ENCODE measurements at regions not wholly inside any gene's neighbourhood (a gene's known extent, or its start where the extent isn't known, plus 50 kb on each side); places are given as distances from the start of the nearest gene placed in this dataset.

DNA sequence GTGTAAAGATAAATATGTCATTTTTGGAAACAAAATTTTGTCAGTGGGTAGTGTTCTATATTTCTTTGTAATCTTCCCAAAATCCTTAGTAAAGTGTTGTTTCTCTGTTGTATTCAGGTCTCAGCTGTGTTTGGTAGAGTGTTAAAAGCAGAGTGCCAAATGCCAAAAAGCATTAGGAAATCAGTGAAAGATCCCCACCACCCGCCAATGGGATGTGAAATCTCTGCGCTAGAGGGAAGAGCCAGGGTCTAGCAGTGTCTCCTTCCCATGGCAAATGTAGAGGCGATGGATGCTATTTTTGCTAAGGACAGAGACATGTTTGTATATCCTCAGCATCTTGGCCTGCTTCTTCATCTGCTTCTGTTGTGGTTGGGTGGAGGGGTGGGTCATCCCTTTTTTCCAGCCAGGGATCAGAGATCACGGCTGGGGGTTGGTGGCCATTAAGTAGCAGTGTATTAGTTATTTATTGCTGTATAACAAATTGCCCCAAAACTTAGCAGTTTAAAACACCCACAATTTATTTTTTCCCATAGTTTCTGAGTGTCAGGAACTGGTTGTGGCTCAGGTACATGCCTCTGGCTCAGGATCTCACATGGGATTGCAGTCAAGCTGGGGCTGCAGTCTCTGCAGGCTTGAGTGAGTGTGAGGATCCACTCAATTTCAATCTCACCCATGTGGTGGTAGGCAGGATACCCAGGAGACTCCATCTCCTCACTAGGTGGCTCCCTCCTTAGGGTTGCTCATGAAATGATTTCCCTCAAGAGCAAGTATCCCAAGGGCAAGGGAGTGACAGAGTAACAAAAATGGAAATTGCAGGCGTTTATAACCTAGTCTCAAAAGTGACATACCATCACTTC, 211.9 kb downstream of the MYCN start:
- FAIRE-seq = no peak
- DNase-seq (ENCODE audit: insufficient read length, low spot score) = no peak

DNA sequence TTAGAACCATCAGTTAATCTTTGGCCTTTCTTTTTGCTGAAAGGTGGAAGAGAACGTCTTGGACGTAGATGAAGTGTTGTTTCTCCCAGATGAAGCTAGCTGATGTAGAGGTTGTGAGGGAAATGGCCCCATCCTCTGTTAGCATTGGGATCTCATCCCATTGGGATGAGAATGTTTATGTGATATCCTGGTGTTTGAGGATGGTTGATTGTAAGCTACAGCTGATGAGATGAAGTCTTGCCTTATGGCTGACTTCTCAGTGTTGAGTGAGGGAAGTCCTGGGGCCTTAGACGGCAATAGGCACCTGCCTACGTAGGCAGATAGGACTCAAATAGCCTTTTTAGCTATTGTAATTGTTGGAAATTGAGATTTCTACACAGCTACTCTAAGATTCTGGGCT, 211.3 kb downstream of the MYCN start:
- DNase-seq (ENCODE audit: insufficient read length, low spot score) (no peak), FAIRE-seq (no peak)

DNA sequence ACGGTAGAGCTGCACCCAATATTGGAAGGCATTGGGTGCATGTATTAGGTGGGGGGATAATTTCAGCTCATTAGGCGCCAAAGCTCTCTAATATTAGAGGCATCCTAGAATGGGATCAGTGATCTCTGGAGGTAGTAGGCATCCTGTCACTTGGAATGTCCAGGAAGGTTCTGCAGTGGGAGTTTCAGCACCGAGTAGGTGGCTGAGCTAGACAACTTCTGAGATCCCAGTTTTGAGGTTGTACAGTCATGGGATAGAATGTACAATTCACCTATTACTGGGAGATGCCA, 210.9 kb downstream of the MYCN start:
- no peak for FAIRE-seq
- no peak for DNase-seq (ENCODE audit: insufficient read length, low spot score)

DNA sequence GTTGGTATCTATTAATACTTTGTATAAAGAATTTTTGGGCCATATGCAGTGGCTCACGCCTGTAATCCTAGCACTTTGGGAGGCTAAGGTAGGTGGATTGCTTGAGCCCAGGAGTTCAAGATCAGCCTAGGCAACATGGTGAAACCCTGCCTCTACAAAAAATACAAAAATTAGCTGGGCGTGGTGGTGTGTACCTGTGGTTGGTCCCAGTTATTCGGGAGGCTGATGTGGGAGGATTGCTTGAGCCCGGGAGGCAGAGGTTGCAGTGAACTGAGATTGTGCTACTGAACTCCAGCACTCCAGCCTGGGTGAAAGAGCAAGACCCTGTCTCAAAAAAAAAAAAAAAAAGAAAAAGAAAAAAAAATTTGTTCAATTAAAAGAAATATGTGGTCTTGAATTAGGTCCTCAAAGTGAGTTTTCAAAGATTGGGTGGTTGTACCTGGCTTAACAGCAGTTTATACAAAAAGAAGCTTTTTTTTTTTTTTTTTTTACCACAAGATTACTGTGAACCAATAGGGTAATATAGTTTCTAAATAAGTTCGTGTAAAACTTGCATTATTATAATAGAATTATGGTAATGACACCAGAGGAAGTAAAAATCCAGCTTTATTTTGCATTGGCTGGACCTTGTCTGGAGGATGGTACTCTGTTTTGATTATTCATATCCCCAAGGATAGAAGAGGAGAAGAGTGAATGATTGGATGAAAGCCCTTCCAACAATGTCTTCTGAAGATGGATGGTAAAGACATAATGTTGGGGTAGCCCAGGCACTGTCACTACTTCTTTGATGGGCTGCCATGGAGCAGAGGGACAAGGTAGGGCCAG, 210.3 kb downstream of the MYCN start:
- DNase-seq (ENCODE audit: insufficient read length, low spot score) (no peak), FAIRE-seq (no peak)

DNA sequence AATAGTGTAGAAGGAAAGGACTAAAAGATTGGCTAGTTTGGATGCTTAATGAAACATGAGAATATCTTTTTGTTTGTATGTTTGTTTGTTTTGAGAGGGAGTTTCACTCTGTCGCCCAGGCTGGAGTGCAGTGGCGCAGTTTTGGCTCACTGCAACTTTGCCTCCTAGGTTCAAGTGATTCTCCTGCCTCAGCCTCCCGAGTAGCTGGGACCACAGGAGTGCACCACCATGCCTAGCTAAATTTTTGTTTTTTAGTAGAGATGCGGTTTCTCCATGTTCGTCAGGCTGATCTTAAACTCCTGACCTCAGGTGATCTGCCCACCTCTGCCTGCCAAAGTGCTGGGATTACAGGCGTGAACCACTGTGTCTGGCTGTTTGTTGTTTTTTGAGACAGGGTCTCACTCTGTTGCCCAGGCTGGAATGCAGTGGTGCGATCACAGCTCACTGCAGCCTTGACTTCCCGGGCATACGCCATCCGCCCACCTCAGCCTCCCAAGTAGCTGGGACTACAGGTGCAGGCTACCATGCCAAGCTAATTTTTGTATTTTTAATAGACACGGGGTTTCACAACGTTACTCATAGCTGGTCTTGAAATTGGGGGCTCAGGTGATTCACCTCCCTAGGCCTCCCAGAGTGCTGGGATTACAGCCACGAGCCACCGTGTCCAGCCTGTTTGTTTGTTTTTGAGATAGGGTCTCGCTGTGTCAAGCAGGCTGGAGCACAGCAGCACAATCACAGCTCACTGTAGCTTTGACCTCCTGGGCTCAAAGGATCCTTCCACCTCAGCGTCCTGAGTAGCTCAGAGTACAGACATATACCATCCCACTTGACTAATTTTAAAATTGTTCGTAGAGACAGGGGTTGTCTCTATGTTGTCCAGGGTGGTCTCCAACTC, 209.2 kb downstream of the MYCN start:
- FAIRE-seq = no peak

DNA sequence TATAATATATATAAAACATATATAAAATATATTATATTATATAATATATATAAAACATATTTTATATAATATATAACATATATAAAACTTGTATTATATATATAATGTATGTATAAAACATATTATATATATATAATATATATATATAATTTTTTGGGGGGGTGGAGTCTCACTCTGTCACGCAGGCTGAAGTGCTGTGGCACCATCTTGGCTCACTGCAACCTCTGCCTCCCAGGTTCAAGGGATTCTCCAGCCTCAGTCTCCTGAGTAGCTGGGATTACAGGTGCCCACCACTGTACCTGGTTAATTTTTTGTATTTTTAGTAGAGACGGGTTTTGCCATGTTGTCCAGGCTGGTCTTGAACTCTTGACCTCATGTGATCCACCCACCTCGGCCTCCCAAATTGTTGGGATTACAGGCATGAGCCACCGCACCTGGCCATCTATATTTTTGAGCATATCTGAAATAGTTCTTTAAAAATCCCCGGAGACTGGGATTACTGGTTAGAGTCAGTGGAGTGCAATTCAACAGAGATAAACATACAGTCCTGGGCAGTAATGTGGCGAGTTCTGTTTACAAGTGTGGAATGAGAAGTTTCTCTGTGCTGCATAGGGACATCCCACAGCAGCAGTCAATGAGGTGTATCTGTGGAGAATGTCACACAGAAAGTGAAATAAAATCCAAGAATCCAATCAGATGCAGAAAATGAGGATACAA, 208.4 kb downstream of the MYCN start:
- no peak for FAIRE-seq
- no peak for DNase-seq (ENCODE audit: insufficient read length, low spot score)

More for the DNA sequence above, 209.2 kb downstream of the MYCN start:
- DNase-seq (ENCODE audit: insufficient read length, low spot score) = no peak

DNA sequence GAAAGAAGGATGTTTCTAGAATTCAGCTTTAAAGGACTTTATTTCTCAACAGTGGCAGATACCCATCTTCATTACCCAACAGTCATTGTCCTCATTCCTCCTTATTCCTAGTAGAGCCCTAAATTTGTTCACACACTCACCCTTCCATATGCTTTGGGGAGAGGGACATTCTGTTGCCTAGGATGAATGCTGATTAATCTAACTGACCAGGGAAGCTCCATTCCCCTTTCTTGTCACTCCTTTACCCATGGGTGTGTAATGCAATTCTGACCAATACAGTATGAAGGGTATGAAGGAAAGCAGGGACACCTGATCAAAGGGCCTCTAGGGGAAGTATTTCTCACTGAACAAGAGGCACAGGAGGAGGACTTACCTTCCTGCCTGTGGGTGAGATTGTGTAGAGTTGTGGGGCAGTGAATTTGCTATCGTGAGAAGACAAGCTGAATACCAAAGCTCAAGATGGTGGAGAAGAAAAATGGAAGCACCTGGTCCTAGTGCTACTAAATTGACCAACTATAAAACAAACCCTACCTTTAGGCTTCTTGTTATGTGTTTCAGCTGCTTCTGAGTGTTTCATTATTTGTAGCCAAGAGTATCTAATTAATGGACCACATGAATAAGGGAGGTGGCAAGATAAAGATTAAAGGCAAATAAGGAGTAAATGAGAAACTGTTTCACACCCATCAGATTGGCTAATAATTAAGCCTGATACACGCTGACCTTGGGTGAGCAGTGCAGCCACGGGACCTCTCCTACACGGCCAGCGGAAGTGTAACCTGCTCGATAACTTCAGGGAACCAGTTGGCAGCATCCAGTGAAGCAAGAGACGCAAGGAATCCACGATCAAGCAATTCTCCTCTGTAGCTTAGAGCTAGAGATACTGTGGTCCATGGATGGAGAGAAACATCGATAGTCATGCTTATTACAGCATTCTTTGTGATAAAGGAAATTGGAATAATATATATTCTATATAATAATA, 202.3 kb downstream of the MYCN start:
- FAIRE-seq = no peak

DNA sequence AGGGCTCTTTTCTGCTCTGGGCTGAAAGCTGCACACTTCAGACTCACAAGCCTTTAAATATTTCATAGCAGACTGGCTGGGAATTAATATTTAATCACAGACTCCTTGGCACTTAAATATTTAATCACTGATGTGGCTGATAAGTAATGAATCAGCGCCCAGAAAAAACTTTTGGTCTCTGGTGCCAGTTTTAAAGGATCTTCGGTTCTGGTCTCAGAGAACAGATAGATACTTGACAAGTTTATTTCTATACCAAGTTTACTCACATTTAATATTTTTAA, 201.2 kb downstream of the MYCN start:
- FAIRE-seq = no peak
- DNase-seq (ENCODE audit: insufficient read length, low spot score) = no peak

More for the DNA sequence above, 202.3 kb downstream of the MYCN start:
- DNase-seq (ENCODE audit: insufficient read length, low spot score) = no peak

DNA sequence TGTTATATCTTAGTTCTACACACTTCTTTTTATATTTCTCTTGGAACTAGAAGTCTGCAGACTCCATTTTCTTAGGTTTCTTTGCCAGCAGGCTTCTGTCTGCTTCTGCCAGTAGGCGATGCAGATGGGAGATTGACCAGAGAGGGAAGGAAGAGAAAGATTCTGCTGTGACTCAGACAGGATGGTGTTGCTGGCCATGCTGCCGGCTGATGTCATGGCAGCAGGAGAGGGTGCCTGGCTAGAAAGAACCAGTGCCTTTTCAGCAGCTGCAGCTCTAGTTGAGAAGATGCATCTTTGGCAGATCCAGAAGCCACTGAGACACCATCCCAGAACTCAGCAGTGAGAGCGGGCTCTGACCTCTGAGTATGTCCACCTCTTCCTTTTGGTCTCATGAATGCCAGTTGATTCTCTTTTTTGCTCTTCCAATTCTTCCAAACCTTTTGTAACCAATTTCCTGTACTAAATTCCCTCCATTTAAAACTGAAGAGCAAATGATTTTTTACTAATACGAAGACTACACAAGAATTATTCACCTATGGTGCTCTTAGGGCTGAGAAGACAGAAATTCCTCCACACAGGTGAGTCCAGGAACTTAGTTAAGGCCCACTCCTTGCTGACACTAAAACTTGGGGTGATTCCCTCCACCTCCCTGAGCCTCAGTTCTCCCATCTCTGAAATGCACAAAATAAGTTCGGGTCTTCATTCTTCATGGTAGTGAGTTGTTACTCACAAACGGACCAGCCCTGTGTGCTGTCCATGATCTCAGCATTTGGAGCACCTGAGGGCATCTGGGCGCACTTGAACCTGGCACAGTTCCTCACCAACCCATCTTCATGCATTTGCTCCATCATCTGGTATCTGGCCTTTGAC, 200.7 kb downstream of the MYCN start:
- no peak for DNase-seq (ENCODE audit: insufficient read length, low spot score)
- FAIRE-seq = no peak

DNA sequence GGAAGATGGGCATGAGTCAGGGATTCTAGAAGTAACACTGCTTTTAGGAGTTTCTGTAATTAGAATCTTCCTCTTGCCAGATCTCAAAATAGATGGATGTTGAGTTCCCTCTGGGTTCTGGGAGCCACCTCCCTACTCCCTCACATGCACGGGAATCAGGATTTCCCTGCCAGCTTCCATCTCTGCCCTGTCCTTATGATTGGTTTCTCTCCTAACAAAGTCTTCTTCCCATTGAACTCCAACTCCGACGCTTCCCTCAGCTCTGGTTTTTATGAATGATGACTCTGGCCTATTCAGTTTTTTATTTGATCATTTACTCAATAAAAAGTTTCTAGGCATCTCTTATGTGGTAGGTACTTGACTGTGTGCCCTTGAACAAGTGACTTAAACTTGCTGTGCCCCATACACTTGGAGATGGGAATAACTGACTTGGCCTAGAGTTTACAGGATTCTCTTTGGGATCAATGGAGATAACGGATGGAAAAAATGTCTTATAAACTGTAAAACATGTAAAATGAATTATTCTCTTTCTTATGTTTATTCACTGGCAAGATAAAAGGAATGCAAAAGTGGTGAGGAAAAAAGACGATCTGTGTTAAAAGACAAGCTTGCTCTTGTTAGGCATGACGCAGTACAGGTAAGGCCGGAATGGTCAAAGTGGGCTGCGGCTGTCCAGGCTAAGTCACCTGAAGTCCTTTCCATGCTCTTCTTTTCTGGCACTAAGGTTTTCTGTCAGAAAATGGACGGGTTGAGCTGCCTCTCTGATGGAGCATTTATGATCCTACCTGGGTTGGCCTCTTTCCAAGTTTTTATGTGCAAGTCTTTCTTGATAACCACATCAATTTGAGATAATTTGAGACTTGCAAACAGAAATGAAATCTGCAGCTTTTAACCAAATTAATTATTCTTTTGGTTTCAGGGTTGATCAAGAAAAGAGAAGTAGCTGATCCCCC, 199.6 kb downstream of the MYCN start:
- no peak for FAIRE-seq
- DNase-seq (ENCODE audit: insufficient read length, low spot score) = no peak

DNA sequence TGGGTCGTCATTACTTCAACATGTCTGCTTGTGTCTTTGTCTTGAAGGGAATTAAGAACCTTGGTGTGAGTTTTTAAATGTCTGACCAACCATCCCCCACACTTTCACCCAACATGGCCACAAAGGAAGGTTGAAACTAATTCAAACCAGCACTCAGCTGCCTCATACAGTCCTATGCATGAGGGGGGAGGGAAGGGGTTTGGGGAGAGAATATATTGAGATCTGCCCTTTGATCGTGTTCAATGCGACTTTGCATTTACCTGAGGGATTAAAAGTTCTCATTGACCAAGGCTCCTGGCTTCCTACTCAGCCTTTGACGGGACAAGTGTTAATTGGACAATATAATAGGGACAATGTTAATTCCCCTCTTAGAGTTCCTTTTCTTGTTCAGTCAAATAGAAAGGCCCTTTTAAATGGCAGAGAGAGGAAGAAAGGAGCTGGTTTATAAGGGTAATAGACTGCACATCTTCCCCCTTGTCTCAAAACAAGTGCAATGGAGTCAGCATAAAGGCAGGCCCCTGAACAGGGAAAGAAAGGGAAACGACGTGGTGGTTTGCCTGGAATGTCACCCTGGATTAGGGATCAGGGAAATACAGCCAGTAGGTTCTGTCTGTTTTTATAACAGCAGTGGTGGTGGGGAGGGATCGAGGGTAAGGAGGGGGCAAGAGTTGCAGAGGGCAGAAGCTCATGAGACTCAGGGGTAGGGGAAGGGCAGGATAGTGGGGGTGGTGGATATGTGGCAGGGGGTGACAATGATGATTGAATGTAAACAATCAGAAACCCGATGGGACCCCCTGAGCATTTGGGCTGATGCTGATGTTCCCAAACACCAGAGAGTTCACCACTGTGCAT, 198.7 kb downstream of the MYCN start:
- FAIRE-seq = no peak

DNA sequence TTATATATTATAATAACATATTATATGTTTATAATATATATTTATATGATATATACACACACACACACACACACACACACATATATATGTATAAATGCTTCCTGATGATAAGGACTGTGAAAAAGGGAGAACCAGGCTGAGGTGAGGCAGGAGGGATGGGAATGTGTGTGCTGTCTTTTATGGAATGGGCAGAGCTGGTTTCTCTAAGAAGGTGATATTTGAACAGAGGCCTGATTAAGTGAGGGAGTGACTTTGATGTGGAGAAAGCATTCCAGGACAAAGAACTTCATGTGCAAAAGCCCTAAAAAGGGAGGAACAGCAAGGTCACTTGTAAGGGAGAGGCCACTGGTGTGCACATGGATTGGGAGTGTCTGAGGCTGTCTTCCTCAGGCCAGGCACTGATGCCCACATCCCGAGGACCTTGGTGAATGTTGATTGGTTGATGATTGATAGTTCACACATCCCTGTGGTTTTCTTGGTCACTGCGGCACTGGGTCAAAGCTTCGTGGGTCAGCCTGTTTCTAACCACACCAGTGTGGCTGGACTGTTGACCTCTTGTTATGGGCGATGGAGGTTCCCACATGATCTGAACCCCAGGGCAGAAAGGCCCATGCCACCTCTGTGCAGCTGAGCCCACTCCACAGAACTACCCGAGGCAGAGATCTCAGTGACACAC, 196.9 kb downstream of the MYCN start:
- FAIRE-seq (no peak), DNase-seq (ENCODE audit: insufficient read length, low spot score) (no peak)

More for the DNA sequence above, 198.7 kb downstream of the MYCN start:
- no peak for DNase-seq (ENCODE audit: insufficient read length, low spot score)

DNA sequence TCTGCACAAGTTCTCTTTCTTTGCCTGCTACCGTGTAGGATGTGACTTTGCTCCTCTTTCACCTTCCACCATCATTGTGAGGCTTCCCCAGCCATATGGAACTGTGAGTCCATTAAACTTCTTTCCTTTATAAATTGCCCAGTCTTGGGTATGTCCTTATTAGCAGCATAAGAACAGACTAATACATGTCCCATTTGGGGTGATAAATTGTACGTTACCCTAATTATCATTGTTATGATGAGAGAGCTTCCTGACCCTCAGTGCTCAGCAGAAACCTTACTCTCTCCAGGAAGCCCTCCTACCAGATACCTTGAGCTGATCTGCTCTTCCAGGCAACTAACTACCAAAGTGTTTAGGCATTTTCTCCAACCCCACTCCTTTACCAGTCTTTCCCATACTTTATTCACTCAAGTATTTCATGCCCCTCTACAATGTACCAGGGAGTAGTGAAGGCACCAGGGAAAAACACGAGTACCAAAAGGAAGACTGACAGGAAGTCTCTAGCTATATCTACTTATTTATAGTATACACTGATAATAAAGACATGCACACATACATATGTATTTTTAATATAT, 196.2 kb downstream of the MYCN start:
- FAIRE-seq = no peak
- DNase-seq (ENCODE audit: insufficient read length, low spot score) = no peak

DNA sequence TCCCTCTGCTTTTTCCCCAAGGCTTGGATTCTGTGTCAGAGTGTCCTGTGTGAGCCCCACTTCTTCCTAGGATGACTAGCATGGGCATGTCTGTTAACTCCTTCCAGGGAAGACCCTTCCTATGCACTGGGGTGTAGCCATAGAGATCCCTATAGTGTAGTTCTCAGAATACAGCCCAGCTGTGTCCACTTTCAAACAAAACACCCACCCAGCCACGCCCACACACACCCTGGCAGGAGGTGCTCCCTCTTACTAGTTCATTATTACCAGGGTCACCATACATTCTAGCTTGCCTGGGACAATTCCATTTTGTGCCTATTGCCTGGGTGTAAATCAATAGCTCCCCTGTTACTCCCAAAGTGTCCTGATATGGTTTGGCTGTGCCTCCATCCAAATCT, 195.6 kb downstream of the MYCN start:
- no peak for DNase-seq (ENCODE audit: insufficient read length, low spot score)
- no peak for FAIRE-seq

DNA sequence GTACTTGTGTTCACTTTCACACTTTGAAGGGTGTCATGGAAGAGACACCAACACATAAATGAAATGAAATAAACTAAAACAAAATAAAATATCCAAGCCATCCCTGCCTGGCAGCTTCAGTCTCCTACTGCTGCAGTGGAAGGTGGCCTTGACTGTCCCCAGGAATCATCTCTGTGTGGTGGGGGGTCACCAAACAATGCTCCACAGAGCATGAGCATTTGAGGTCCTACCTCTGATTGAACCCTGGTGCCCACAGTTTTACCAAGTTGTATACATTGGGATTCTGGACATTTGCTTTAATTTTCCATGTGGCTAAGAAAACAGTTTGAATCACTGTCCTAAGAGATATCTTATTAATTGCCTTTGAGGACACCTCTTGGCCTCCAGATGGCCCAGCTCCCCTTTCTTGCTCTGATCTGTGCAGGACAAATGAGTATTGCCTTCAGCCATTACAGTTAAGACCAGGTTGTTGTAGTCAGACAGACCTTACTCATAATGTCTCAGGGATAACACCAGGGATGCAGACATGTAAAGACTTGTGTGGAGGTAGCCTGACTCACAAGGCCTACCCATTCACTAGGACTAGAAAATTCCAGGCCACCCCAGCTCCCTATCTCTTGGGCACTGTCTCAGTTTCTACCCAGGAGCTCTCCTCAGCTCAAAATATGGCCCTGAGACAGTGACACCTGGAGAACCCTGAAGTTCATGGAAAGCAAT, 195.0 kb downstream of the MYCN start:
- FAIRE-seq = no peak
- no peak for DNase-seq (ENCODE audit: insufficient read length, low spot score)
